Kidney (tissue), 13 donors: ENCODE measurements at regions not wholly inside any gene's neighbourhood (a gene's known extent, or its start where the extent isn't known, plus 50 kb on each side); places are given as distances from the start of the nearest gene placed in this dataset.

Experiments used
- DNase-seq, 5 donors: peaks; one replicate each; pipeline ENCODE4 v3.0.0-alpha.2; 2013 to 2020
- FAIRE-seq: peaks from 2 replicates; lab custom pipeline; 2012; peaks lifted over from hg19 to GRCh38; lab: Jason Lieb, UNC
- H3K27ac ChIP-seq, 2 donors: one replicate each; pipeline ENCODE4 v1.7.0; 2013; ENCODE audit warnings: low read depth in 2 of 2, low read length in 2 of 2, inconsistent platforms in 1 of 2
- H3K27me3 ChIP-seq: one replicate; pipeline ENCODE4 v1.7.1; 2013; ENCODE audit warnings: low read length, inconsistent platforms; ENCODE audit not compliant: control insufficient read depth, insufficient read depth
- H3K36me3 ChIP-seq, 3 donors: one replicate each; pipeline versions ENCODE4 v1.7.0 to v1.7.1; 2013; ENCODE audit warnings: low read length in 3 of 3, control low read depth in 1 of 3, inconsistent platforms in 1 of 3; ENCODE audit not compliant: insufficient read depth in 3 of 3, control insufficient read depth in 2 of 3
- H3K4me1 ChIP-seq, 3 donors: one replicate each; pipeline versions ENCODE4 v1.7.0 to v1.7.1; 2013; ENCODE audit warnings: low read length in 3 of 3, inconsistent platforms in 1 of 3, low read depth in 1 of 3; ENCODE audit not compliant: control insufficient read depth in 2 of 3, insufficient read depth in 2 of 3
- H3K4me3 ChIP-seq, 3 donors: one replicate each; pipeline versions ENCODE4 v1.7.0 to v1.8.1; 2013; ENCODE audit warnings: low read length in 3 of 3, control low read depth in 1 of 3, inconsistent platforms in 1 of 3
- H3K9ac ChIP-seq, 3 donors: one replicate each; pipeline versions ENCODE4 v1.7.0 to v1.7.1; 2013; ENCODE audit warnings: low read length in 3 of 3, control low read depth in 1 of 3, inconsistent platforms in 1 of 3
- H3K9me3 ChIP-seq, 3 donors: one replicate each; pipeline versions ENCODE4 v1.7.0 to v1.7.1; 2013; ENCODE audit warnings: low read length in 3 of 3, control low read depth in 1 of 3, inconsistent platforms in 1 of 3; ENCODE audit not compliant: control insufficient read depth in 2 of 3, insufficient read depth in 1 of 3
- CTCF ChIP-seq: IDR thresholded peaks from 3 replicates; pipeline ENCODE4 v1.5.1; 2012; ENCODE audit warnings: mild to moderate bottlenecking, moderate library complexity, borderline replicate concordance; ENCODE audit not compliant: insufficient read depth; ENCODE audit errors: extremely low read depth
- intact Hi-C: fragments of 100-400 bp; cut with DNase I; formaldehyde crosslinking; loops from one replicate; pipeline ENCODE4 v1.11.1; 2022
- donor health status: control.
- donor health status: control.
- donor health status: control.
- donor health status: control.
- donor health status: control.
- donor health status: DM: yes; HTN: yes; CAD: no.
- donor health status: Normal renal cell carcinoma (clear cell type).

- no peak for DNase-seq
- intact Hi-C loops, result no loop called here
- TF ChIP-seq CTCF, result no peak
- H3K36me3 ChIP-seq, result no peaks in the 10 kb centered on the region
- H3K4me3 ChIP-seq, result no peak overlapping the region
- FAIRE-seq, result no peak
- no peaks in the 10 kb centered on the region for H3K9me3 ChIP-seq
- no peak overlapping the region for H3K9ac ChIP-seq
- H3K4me1 ChIP-seq, result no peaks in the 10 kb centered on the region
- H3K27me3 ChIP-seq, result no peaks in the 10 kb centered on the region
- H3K27ac ChIP-seq, result no peak overlapping the region
Measured at GRCh38 chr2:156947261-156947660, 310.2 kb upstream of the GALNT5 start.

GRCh38 chr2:156955701-156956100 is 301.8 kb upstream of the GALNT5 start:
- H3K9ac ChIP-seq, result no peak overlapping the region
- FAIRE-seq (no peak), DNase-seq (no peak)
- TF ChIP-seq CTCF, result no peak
- intact Hi-C loops, result no loop called here
- no peak overlapping the region for H3K4me3 ChIP-seq
- H3K9me3 ChIP-seq, result peaks cover 0 to 11% (median 0%) of the 10 kb centered on the region in 3 donors
- H3K36me3 ChIP-seq, result no peaks in the 10 kb centered on the region
- no peak overlapping the region for H3K27ac ChIP-seq
- H3K27me3 ChIP-seq, result no peaks in the 10 kb centered on the region
- no peaks in the 10 kb centered on the region for H3K4me1 ChIP-seq

GRCh38 chr2:156956161-156956560 is 301.3 kb upstream of the GALNT5 start:
- intact Hi-C loops, result no loop called here
- no peak for TF ChIP-seq CTCF
- no peak for FAIRE-seq

GRCh38 chr2:156958374-156958773 is 299.1 kb upstream of the GALNT5 start:
- no peak for DNase-seq
- Histone ChIP-seq H3K9ac (no peak overlapping the region), H3K4me3 (no peak overlapping the region), H3K4me1 (no peaks in the 10 kb centered on the region), H3K27me3 (no peaks in the 10 kb centered on the region), H3K27ac (no peak overlapping the region), H3K36me3 (no peaks in the 10 kb centered on the region), H3K9me3 (peaks cover 0 to 11% (median 0%) of the 10 kb centered on the region in 3 donors)
- FAIRE-seq, result no peak
- intact Hi-C loops, result no loop called here
- TF ChIP-seq CTCF, result no peak

More at GRCh38 chr2:156956161-156956560, 301.3 kb upstream of the GALNT5 start:
- Histone ChIP-seq H3K27ac (no peak overlapping the region), H3K4me3 (no peak overlapping the region), H3K9ac (no peak overlapping the region), H3K36me3 (no peaks in the 10 kb centered on the region), H3K4me1 (no peaks in the 10 kb centered on the region), H3K9me3 (peaks cover 0 to 11% (median 0%) of the 10 kb centered on the region in 3 donors), H3K27me3 (no peaks in the 10 kb centered on the region)
- DNase-seq, result no peak
